K562 (cell line): ENCODE measurements at regions not wholly inside any gene's neighbourhood (a gene's known extent, or its start where the extent isn't known, plus 50 kb on each side); places are given as distances from the start of the nearest gene placed in this dataset.

Experiments used
- ATAC-seq: fragments of 200-7000 bp; cut with Tn5 transposase; 3 replicates; pipeline ENCODE4 v1.9.1; 2020; ENCODE audit warnings: moderate library complexity
- BruUV-seq: library from RNA; stranded (reverse); fragments of 400-500 nt; replicated peaks from 2 replicates; lab custom pipeline; 2021; lab: Mats Ljungman, UMichigan
- CTCF ChIA-PET: fragments of 300-600 bp; formaldehyde crosslinking; extraction: SDS; loops from one replicate; lab custom pipeline; 2021; ENCODE audit warnings: low intra/inter-chr PET ratio; lab: Yijun Ruan, JAX
- POLR2A ChIA-PET: fragments of 300-600, 350-650 bp; sonication (Branson Sonifier 250); formaldehyde crosslinking; extraction: SDS; loops from one replicate; lab custom pipeline; 2021; ENCODE audit warnings: antibody characterized with exemption, inconsistent platforms; lab: Yijun Ruan, JAX
- DNase-seq, 4 experiments: peaks; one replicate each; pipeline versions ENCODE4 v3.0.0 to v3.0.0-alpha.2; 2011 to 2018; ENCODE audit warnings: low spot score in 3 of 4, mixed read lengths in 3 of 4; ENCODE audit errors: extremely low read depth in 1 of 4
- FAIRE-seq: peaks from 2 replicates; lab custom pipeline; 2011; peaks lifted over from hg19 to GRCh38; lab: Jason Lieb, UNC
- H2AFZ ChIP-seq: 2 replicates; pipeline ENCODE4 v1.6.0; 2011; ENCODE audit warnings: low read depth, low read length, control low read depth, inconsistent platforms
- H3K27ac ChIP-seq: fragments of 200-600 bp; 3 replicates; pipeline ENCODE4 v1.8.0; 2011; ENCODE audit warnings: low read depth, mild to moderate bottlenecking, control low read depth, inconsistent platforms, low read length, moderate library complexity, mixed read lengths; ENCODE audit errors: extremely low read depth
- H3K27me3 ChIP-seq, 2 experiments: fragments of 300-600 bp in 1 of 2; 2 replicates in 1 of 2; 3 replicates in 1 of 2; pipeline versions ENCODE4 v1.6.0 to v1.8.0; 2011; ENCODE audit warnings: inconsistent platforms in 2 of 2, low read length in 2 of 2, mild to moderate bottlenecking in 1 of 2, mixed read lengths in 1 of 2, moderate library complexity in 1 of 2; ENCODE audit not compliant: control insufficient read depth in 2 of 2, insufficient read depth in 2 of 2
- H3K36me3 ChIP-seq: fragments of 300-600 bp; 3 replicates; pipeline ENCODE4 v1.8.0; 2011; ENCODE audit warnings: mild to moderate bottlenecking, low read length, inconsistent platforms; ENCODE audit not compliant: control insufficient read depth, insufficient read depth
- H3K4me1 ChIP-seq, 2 experiments: fragments of 200-600 bp in 1 of 2; replicated peaks in 1 of 2; 2 replicates in 1 of 2; 3 replicates in 1 of 2; pipeline versions ENCODE4 v1.5.1 to v1.8.0; 2011; ENCODE audit warnings: inconsistent platforms in 2 of 2, low read length in 2 of 2, mild to moderate bottlenecking in 1 of 2, mixed read lengths in 1 of 2, moderate library complexity in 1 of 2; ENCODE audit not compliant: control insufficient read depth in 2 of 2, insufficient read depth in 2 of 2
- H3K4me2 ChIP-seq: 2 replicates; pipeline ENCODE4 v1.6.1; 2011; ENCODE audit warnings: low read length, control low read depth, inconsistent platforms, mixed read lengths; ENCODE audit not compliant: insufficient read depth
- H3K4me3 ChIP-seq: fragments of 200-600 bp; sonication (generic), shearing (Covaris generic); 2 replicates; pipeline ENCODE4 v1.5.1; 2016; ENCODE audit warnings: control low read depth, inconsistent platforms
- H3K79me2 ChIP-seq: fragments of 200-600 bp; 3 replicates; pipeline ENCODE4 v1.8.0; 2011; ENCODE audit warnings: low read length, inconsistent platforms; ENCODE audit not compliant: control insufficient read depth, insufficient read depth
- H3K9ac ChIP-seq, 2 experiments: 2 replicates each; pipeline versions ENCODE4 v1.6.0 to v1.6.1; 2011; ENCODE audit warnings: low read depth in 2 of 2, low read length in 2 of 2, control low read depth in 1 of 2, inconsistent platforms in 1 of 2, mild to moderate bottlenecking in 1 of 2, mixed read lengths in 1 of 2; ENCODE audit not compliant: insufficient read depth in 1 of 2
- H3K9me1 ChIP-seq: one replicate; pipeline ENCODE4 v1.6.0; 2011; ENCODE audit warnings: inconsistent platforms, mild to moderate bottlenecking, low read length, moderate library complexity; ENCODE audit not compliant: control insufficient read depth, insufficient read depth
- H3K9me3 ChIP-seq: replicated peaks from 2 replicates; pipeline ENCODE4 v1.5.1; 2011; ENCODE audit warnings: low read depth, low read length, inconsistent platforms; ENCODE audit not compliant: control insufficient read depth, insufficient read depth
- H4K20me1 ChIP-seq: replicated peaks from 2 replicates; pipeline ENCODE4 v1.6.1; 2011; ENCODE audit warnings: low read length, inconsistent platforms, mixed read lengths; ENCODE audit not compliant: control insufficient read depth, insufficient read depth
- ARID3A ChIP-seq: IDR thresholded peaks from 2 replicates; pipeline ENCODE4 v1.6.1; 2012; ENCODE audit warnings: low read depth, low read length, improper control_type of control experiment, borderline replicate concordance
- CAMTA2 ChIP-seq: fragments of 250-450 bp; sonication (Bioruptor Pico); conservative IDR thresholded peaks from 2 replicates; pipeline ENCODE4 v1.5.1; 2022
- CTCFL ChIP-seq: IDR thresholded peaks from 2 replicates; pipeline ENCODE4 v1.6.1; 2011; ENCODE audit warnings: borderline replicate concordance, low read depth, mild to moderate bottlenecking, moderate library complexity, low read length; ENCODE audit not compliant: insufficient read depth, poor library complexity, severe bottlenecking
- ELF2 ChIP-seq: fragments of 250-450 bp; sonication (Bioruptor Pico); IDR thresholded peaks from 2 replicates; pipeline ENCODE4 v1.5.0; 2021; ENCODE audit warnings: mild to moderate bottlenecking
- GTF3C2 ChIP-seq: IDR thresholded peaks from 3 replicates; pipeline ENCODE4 v1.6.1; 2011; ENCODE audit warnings: borderline replicate concordance, mild to moderate bottlenecking, moderate library complexity; ENCODE audit not compliant: insufficient read length; ENCODE audit errors: extremely low read depth
- HDAC8 ChIP-seq: fragments of 450-650 bp; IDR thresholded peaks from 2 replicates; pipeline ENCODE4 v1.6.1; 2016; ENCODE audit warnings: mild to moderate bottlenecking, missing genetic modification characterization, moderate library complexity, missing compliant biosample characterization
- MED1 ChIP-seq: sonication (generic); formaldehyde crosslinking; IDR thresholded peaks from 2 replicates; pipeline ENCODE4 v1.8.1; 2023; ENCODE audit warnings: missing genetic modification reagents, borderline replicate concordance
- POLR2AphosphoS2 ChIP-seq: IDR thresholded peaks from 2 replicates; pipeline ENCODE4 v1.6.1; 2012; ENCODE audit warnings: low read length, improper control_type of control experiment
- PRMT5 ChIP-seq: sonication (generic); formaldehyde crosslinking; IDR thresholded peaks from 2 replicates; pipeline ENCODE4 v1.5.0; 2020; ENCODE audit warnings: missing genetic modification reagents
- RB1 ChIP-seq: fragments of 450-650 bp; IDR thresholded peaks from 2 replicates; pipeline ENCODE4 v1.6.1; 2017; ENCODE audit warnings: low read depth, mild to moderate bottlenecking
- SMC3 ChIP-seq: conservative IDR thresholded peaks from 2 replicates; pipeline ENCODE4 v1.6.1; 2011; ENCODE audit warnings: low read depth, low read length, improper control_type of control experiment; ENCODE audit not compliant: insufficient read depth
- SREBF1 ChIP-seq: fragments of 150-350 bp; IDR thresholded peaks from 2 replicates; pipeline ENCODE4 v1.6.1; 2014; ENCODE audit warnings: antibody characterized with exemption, low read depth, low read length, borderline replicate concordance
- SRF ChIP-seq, 2 experiments: fragments of 250-450, 450-650 bp in 1 of 2; sonication (Bioruptor Pico) in 1 of 2; sonication (generic) in 1 of 2; formaldehyde crosslinking; IDR thresholded peaks; 2 replicates each; pipeline versions ENCODE4 v1.5.0 to v1.5.1; 2020 to 2022; ENCODE audit warnings: mild to moderate bottlenecking in 1 of 2, missing genetic modification reagents in 1 of 2
- XRCC3 ChIP-seq: fragments of 450-650 bp; IDR thresholded peaks from 2 replicates; pipeline ENCODE4 v1.6.1; 2017; ENCODE audit warnings: mild to moderate bottlenecking, moderate library complexity
- ZNF431 ChIP-seq: sonication (generic); formaldehyde crosslinking; IDR thresholded peaks from 2 replicates; pipeline ENCODE4 v1.8.0; 2022; ENCODE audit warnings: mild to moderate bottlenecking, missing genetic modification reagents
- WGBS: fragments of 100-300 bp; shearing (Covaris generic); methylation state at CpG from one replicate; pipeline ENCODE4 v1.1.6; 2016; ENCODE audit warnings: low coverage, mixed read lengths; ENCODE audit not compliant: insufficient coverage; ENCODE audit errors: missing lambda C conversion rate; 5-methylcytosine and 5-hydroxymethylcytosine counted together
- in situ Hi-C: fragments of 300-500 bp; cut with MboI; formaldehyde crosslinking; loops from 4 replicates; pipeline ENCODE4 v1.15.0; 2018; ENCODE audit warnings: inconsistent platforms, mixed read lengths
- intact Hi-C: fragments of 100-400 bp; cut with micrococcal nuclease; formaldehyde crosslinking; loops from 2 replicates; pipeline ENCODE4 v1.14.2; 2022

GRCh38 chr21:16563795-16564194 is 834.0 kb downstream of the USP25 start:
- POLR2A ChIA-PET: no interaction called here
- in situ Hi-C loops (no loop called here), intact Hi-C loops (no loop called here)
- H3K27ac ChIP-seq: no peak overlapping the region
- H3K4me3 ChIP-seq: no peak overlapping the region
- H3K36me3 ChIP-seq: no peaks in the 10 kb centered on the region
- H3K4me1 ChIP-seq: no peaks in the 10 kb centered on the region
- no peaks in the 10 kb centered on the region for H3K9me1 ChIP-seq
- FAIRE-seq (no peak), DNase-seq (no peak), ATAC-seq (no peak)
- no peak overlapping the region for H3K9ac ChIP-seq
- WGBS: 5% methylated on average over 4 of the region's 7 CpGs
- H2AFZ ChIP-seq: no peak overlapping the region
- H3K79me2 ChIP-seq: no peaks in the 10 kb centered on the region
- no peaks in the 10 kb centered on the region for H4K20me1 ChIP-seq
- CTCF ChIA-PET: no interaction called here
- H3K4me2 ChIP-seq: no peak overlapping the region
- H3K9me3 ChIP-seq: 0 out of 2 replicates have a peak, but pooled peaks cover 1% of the 10 kb centered on the region
- BruUV-seq: no TSS peak
- no peaks in the 10 kb centered on the region for H3K27me3 ChIP-seq
- no peak for TF ChIP-seq SMC3
- no peak for TF ChIP-seq ZNF431 (CRISPR knock-in tag)
- no peak for TF ChIP-seq CTCFL
- no peak for TF ChIP-seq MED1 (CRISPR knock-in tag)
- TF ChIP-seq POLR2AphosphoS2: no peak
- TF ChIP-seq XRCC3: no peak
- TF ChIP-seq SREBF1: no peak
- no peak for TF ChIP-seq SRF (CRISPR knock-in tag; IDR thresholded peaks at IDR 0.05)
- TF ChIP-seq CAMTA2 (CRISPR knock-in tag): no peak
- TF ChIP-seq PRMT5 (CRISPR knock-in tag): no peak
- TF ChIP-seq HDAC8 (tag): no peak
- TF ChIP-seq GTF3C2: no peak
- no peak for TF ChIP-seq ELF2 (CRISPR knock-in tag)
- TF ChIP-seq RB1: no peak
- no peak for TF ChIP-seq ARID3A
